ENCODE measurements at regions not wholly inside any gene's neighbourhood (a gene's known extent, or its start where the extent isn't known, plus 50 kb on each side); places are given as distances from the start of the nearest gene placed in this dataset.

GRCh38 chr12:12016284-12017100, 54.2 kb upstream of the BCL2L14 start:
- H3K4me1 ChIP-seq (ENCODE audit: control insufficient read depth, insufficient read depth, low read length): peaks cover 2% of the 10 kb centered on the region
- no peak overlapping the region for H3K27ac Mint-ChIP-seq
- peaks cover 8% of the 10 kb centered on the region for H3K36me3 Mint-ChIP-seq (ENCODE audit: low read depth)
- H3K27ac ChIP-seq (ENCODE audit: low read depth, low read length): no peak overlapping the region
- H3K27me3 ChIP-seq (ENCODE audit: control insufficient read depth, insufficient read depth, low read length, poor library complexity, severe bottlenecking): no peaks in the 10 kb centered on the region
- TF ChIP-seq CTCF (conservative IDR thresholded peaks at IDR 0.05): no peak
- WGBS, 2 experiments (ENCODE audit: insufficient coverage in 1 of 2, insufficient read length in 1 of 2): 81 to 87% methylated on average over 7 to 8 of the region's 8 CpGs
- peak; percentile 39 for DNase-seq
- no peaks in the 10 kb centered on the region for H3K27me3 Mint-ChIP-seq (ENCODE audit: insufficient read depth)
- no peak overlapping the region for H3K4me3 Mint-ChIP-seq
- H3K4me3 ChIP-seq (ENCODE audit: low read length): no peak overlapping the region
- H3K36me3 ChIP-seq (ENCODE audit: control insufficient read depth, insufficient read depth, low read length): peaks cover 7% of the 10 kb centered on the region
- no peaks in the 10 kb centered on the region for H3K9me3 ChIP-seq (ENCODE audit: control insufficient read depth, low read length)
- no peaks in the 10 kb centered on the region for H3K9me3 Mint-ChIP-seq
- H3K9ac ChIP-seq (ENCODE audit: extremely low read depth, low read length, poor library complexity, severe bottlenecking): no peak overlapping the region
- peaks cover 27% of the 10 kb centered on the region for H3K4me1 Mint-ChIP-seq

- WGBS, 2 experiments (ENCODE audit: insufficient coverage in 1 of 2, insufficient read length in 1 of 2): 88 to 100% methylated on average over 2 to 3 of the region's 3 CpGs
These were observed 53.6 kb upstream of the BCL2L14 start for GRCh38 chr12:12017135-12017581.

GRCh38 chr12:12017798-12018197, 52.9 kb upstream of the BCL2L14 start:
- Histone ChIP-seq H3K4me3 (ENCODE audit: low read length) (no peak overlapping the region), H3K27ac (ENCODE audit: low read depth, low read length) (no peak overlapping the region), H3K36me3 (ENCODE audit: control insufficient read depth, insufficient read depth, low read length) (peaks cover 7% of the 10 kb centered on the region), H3K4me1 (ENCODE audit: control insufficient read depth, insufficient read depth, low read length) (no peaks in the 10 kb centered on the region), H3K27me3 (ENCODE audit: control insufficient read depth, insufficient read depth, low read length, poor library complexity, severe bottlenecking) (no peaks in the 10 kb centered on the region), H3K9ac (ENCODE audit: extremely low read depth, low read length, poor library complexity, severe bottlenecking) (no peak overlapping the region), H3K9me3 (ENCODE audit: control insufficient read depth, low read length) (no peaks in the 10 kb centered on the region)
- no peak overlapping the region for H3K4me3 Mint-ChIP-seq
- peak; percentile 82 for TF ChIP-seq CTCF (conservative IDR thresholded peaks at IDR 0.05)
- H3K4me1 Mint-ChIP-seq: peaks cover 22% of the 10 kb centered on the region
- DNase-seq: peak; percentile 79
- peaks cover 8% of the 10 kb centered on the region for H3K36me3 Mint-ChIP-seq (ENCODE audit: low read depth)
- no peak overlapping the region for H3K27ac Mint-ChIP-seq
- no peaks in the 10 kb centered on the region for H3K27me3 Mint-ChIP-seq (ENCODE audit: insufficient read depth)
- no peaks in the 10 kb centered on the region for H3K9me3 Mint-ChIP-seq
- WGBS, 2 experiments (ENCODE audit: insufficient coverage in 1 of 2, insufficient read length in 1 of 2): 79 to 80% methylated on average over 4 of the region's 4 CpGs

More at GRCh38 chr12:12017135-12017581, 53.6 kb upstream of the BCL2L14 start:
- Mint-ChIP-seq H3K27me3 (ENCODE audit: insufficient read depth) (no peaks in the 10 kb centered on the region), H3K36me3 (ENCODE audit: low read depth) (peaks cover 8% of the 10 kb centered on the region), H3K27ac (no peak overlapping the region), H3K9me3 (no peaks in the 10 kb centered on the region), H3K4me3 (no peak overlapping the region), H3K4me1 (peaks cover 23% of the 10 kb centered on the region)
- Histone ChIP-seq H3K9me3 (ENCODE audit: control insufficient read depth, low read length) (no peaks in the 10 kb centered on the region), H3K27me3 (ENCODE audit: control insufficient read depth, insufficient read depth, low read length, poor library complexity, severe bottlenecking) (no peaks in the 10 kb centered on the region), H3K27ac (ENCODE audit: low read depth, low read length) (no peak overlapping the region), H3K4me1 (ENCODE audit: control insufficient read depth, insufficient read depth, low read length) (no peaks in the 10 kb centered on the region), H3K4me3 (ENCODE audit: low read length) (no peak overlapping the region), H3K9ac (ENCODE audit: extremely low read depth, low read length, poor library complexity, severe bottlenecking) (no peak overlapping the region), H3K36me3 (ENCODE audit: control insufficient read depth, insufficient read depth, low read length) (peaks cover 7% of the 10 kb centered on the region)
- TF ChIP-seq CTCF (conservative IDR thresholded peaks at IDR 0.05): no peak
- DNase-seq: peak; percentile 58

Data from endodermal cell (in vitro differentiated cells).